Stimulated activated effector memory CD8-positive, alpha-beta T cell treated with anti-CD3 and anti-CD28 coated beads, Interleukin-12 subunit alpha, Interleukin-12 subunit beta, amount 100 ng/mL, for 72 hours (primary cell): ENCODE measurements at regions not wholly inside any gene's neighbourhood (a gene's known extent, or its start where the extent isn't known, plus 50 kb on each side); places are given as distances from the start of the nearest gene placed in this dataset.

Source experiments
- ATAC-seq: fragments of 150-1000 bp; cut with Tn5 transposase; 2 replicates; pipeline ENCODE4 v1.10.0; 2021
- DNase-seq, 2 donors: peaks; one replicate each; pipeline ENCODE4 v3.0.0; 2021 to 2022; ENCODE audit warnings: low spot score in 2 of 2
- H3K27ac Mint-ChIP-seq: one replicate; pipeline ENCODE4 v1.8.0; 2022; ENCODE audit warnings: mild to moderate bottlenecking, mixed read lengths
- H3K36me3 Mint-ChIP-seq: one replicate; pipeline ENCODE4 v1.8.0; 2022; ENCODE audit warnings: mild to moderate bottlenecking, mixed read lengths
- H3K4me1 Mint-ChIP-seq: one replicate; pipeline ENCODE4 v1.8.0; 2022; ENCODE audit warnings: mixed read lengths
- H3K4me3 Mint-ChIP-seq: one replicate; pipeline ENCODE4 v1.8.0; 2022; ENCODE audit warnings: mild to moderate bottlenecking, mixed read lengths
- H3K9me3 Mint-ChIP-seq: one replicate; pipeline ENCODE4 v1.8.0; 2022; ENCODE audit warnings: mixed read lengths

DNA sequence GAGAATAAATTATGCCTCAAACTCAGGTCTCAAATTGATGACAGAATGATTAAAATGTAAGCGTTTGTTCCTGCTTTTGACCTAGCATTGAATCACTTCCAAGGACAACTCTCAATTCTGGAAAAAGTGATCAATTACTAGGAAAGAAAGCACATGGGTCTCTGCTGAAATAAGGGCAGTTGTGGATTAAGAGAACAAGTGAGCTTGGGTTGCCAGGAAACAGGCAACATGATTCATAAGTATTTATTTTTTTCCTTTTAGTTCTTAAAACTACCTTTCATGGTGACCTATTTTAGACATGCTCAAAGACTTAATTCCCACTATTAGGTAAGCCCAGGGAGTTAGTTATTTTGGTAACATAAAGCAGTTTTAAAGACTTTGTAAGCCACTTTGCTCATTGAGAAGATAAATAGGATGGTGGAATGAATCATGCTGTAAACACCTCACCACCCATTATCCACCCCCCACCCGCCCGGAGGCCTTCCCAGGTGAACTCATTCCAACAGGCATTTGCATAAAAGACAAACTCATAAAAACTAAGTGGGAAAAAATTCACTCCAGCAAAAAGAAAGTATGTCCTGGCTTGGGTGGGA is 728.3 kb downstream of the SORCS1 start:
- no peak for ATAC-seq
- Mint-ChIP-seq H3K27ac (no peak overlapping the region), H3K4me1 (no peaks in the 10 kb centered on the region), H3K36me3 (no peaks in the 10 kb centered on the region), H3K9me3 (peaks cover 10% of the 10 kb centered on the region), H3K4me3 (no peak overlapping the region)
- no peak for DNase-seq

DNA sequence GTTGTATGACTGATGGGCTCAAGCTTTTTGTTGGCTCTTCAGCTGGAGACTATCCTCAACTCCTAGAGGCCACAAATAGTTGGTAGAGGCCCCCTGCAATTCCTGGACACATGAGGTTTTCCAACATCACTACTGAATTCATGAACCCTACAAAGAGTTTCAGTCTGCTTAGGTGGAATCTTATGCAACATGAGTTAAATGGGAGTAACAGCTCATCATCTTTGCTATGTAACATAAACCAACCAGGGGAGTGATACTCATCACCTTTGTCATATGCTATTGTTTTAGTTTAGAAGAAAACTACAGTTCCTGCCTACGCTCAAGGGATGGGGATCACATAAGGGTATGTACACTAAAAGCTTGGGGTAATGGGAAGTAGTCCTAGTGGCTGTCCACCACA is 729.4 kb downstream of the SORCS1 start:
- ATAC-seq (no peak), DNase-seq (no peak)
- no peak overlapping the region for H3K4me3 Mint-ChIP-seq
- no peaks in the 10 kb centered on the region for H3K36me3 Mint-ChIP-seq
- peaks cover 4% of the 10 kb centered on the region for H3K9me3 Mint-ChIP-seq
- no peaks in the 10 kb centered on the region for H3K4me1 Mint-ChIP-seq
- H3K27ac Mint-ChIP-seq = no peak overlapping the region

DNA sequence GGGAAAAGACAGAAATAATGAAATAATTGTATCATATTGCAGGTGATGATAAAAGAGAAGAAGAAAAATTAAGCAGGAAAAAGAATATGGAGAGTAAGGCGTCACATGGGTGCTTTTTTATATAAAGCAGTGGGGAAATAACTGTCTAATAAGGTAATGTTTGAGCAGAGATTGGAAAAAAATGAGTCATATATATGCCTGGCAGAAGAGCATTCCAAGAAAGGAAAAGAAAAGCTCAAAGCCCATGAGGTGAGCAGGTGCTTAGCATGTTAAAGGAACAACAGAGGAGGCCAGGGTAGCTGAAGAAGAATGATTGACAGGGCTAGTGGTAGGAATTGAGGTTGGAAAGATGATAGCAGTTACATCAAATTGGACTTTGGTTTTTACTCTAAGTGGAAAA is 739.5 kb downstream of the SORCS1 start:
- no peaks in the 10 kb centered on the region for H3K4me1 Mint-ChIP-seq
- peaks cover 17% of the 10 kb centered on the region for H3K9me3 Mint-ChIP-seq
- ATAC-seq = no peak
- H3K4me3 Mint-ChIP-seq = no peak overlapping the region
- H3K36me3 Mint-ChIP-seq = no peaks in the 10 kb centered on the region
- no peak overlapping the region for H3K27ac Mint-ChIP-seq
- no peak for DNase-seq

GRCh38 chr10:106424054-106424453 is 740.5 kb downstream of the SORCS1 start:
- Mint-ChIP-seq H3K9me3 (peaks cover 13% of the 10 kb centered on the region), H3K36me3 (no peaks in the 10 kb centered on the region), H3K27ac (no peak overlapping the region), H3K4me1 (no peaks in the 10 kb centered on the region), H3K4me3 (no peak overlapping the region)
- DNase-seq (no peak), ATAC-seq (no peak)

DNA sequence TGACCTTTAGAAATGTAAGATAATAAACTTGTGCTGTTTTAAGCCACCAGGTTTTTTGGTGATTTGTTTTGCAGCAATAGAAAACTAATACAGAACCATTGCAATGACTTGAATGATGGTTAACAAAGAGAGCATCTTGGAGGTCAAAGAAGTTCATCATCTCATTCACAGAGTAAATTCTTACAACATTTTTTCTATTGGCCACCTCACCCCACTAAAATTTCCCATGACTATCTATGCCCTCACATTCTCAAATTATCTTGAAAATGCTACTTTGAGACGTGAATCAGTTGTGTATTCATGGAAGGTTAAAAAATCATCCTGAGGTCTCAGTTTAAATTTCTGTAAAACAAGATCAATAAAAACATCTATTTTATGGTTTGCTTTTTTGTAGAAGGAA is 754.2 kb downstream of the SORCS1 start:
- no peak for ATAC-seq
- Mint-ChIP-seq H3K36me3 (no peaks in the 10 kb centered on the region), H3K27ac (no peak overlapping the region), H3K9me3 (peaks cover 4% of the 10 kb centered on the region), H3K4me3 (no peak overlapping the region), H3K4me1 (no peaks in the 10 kb centered on the region)
- no peak for DNase-seq

- DNase-seq (no peak), ATAC-seq (no peak)
- no peaks in the 10 kb centered on the region for H3K36me3 Mint-ChIP-seq
- no peak overlapping the region for H3K4me3 Mint-ChIP-seq
- H3K9me3 Mint-ChIP-seq = no peaks in the 10 kb centered on the region
- no peak overlapping the region for H3K27ac Mint-ChIP-seq
- H3K4me1 Mint-ChIP-seq = no peaks in the 10 kb centered on the region
Observed at GRCh38 chr10:106405141-106405540, 759.4 kb downstream of the SORCS1 start.

- H3K27ac Mint-ChIP-seq = no peak overlapping the region
- H3K36me3 Mint-ChIP-seq = no peaks in the 10 kb centered on the region
- H3K9me3 Mint-ChIP-seq = peaks cover 3% of the 10 kb centered on the region
- no peak for DNase-seq
- no peak overlapping the region for H3K4me3 Mint-ChIP-seq
- H3K4me1 Mint-ChIP-seq = no peaks in the 10 kb centered on the region
- no peak for ATAC-seq
Observed at GRCh38 chr10:106402458-106402857, 762.0 kb downstream of the SORCS1 start.

GRCh38 chr10:106401967-106402366 is 762.5 kb downstream of the SORCS1 start:
- Mint-ChIP-seq H3K4me3 (no peak overlapping the region), H3K27ac (no peak overlapping the region)
- no peak for ATAC-seq

DNA sequence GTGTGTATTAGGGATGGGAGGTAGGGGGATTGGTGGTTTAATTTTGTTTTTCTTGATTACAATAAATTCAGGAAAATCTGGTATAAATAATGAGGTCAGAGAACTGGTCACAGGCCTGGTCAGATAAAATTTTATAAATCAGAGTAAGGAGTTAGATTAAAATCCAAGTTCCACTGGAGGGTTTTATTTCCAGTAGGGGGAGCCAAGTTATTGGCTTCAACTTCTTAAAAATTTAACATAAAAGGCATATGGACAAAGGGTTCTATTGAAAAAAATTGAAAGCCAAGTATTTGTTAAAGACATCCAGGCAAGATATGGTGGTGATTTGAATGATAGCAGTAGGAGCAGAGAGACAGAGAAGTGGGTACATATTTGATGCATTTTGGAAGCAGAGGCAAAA is 763.3 kb downstream of the SORCS1 start:
- Mint-ChIP-seq H3K27ac (no peak overlapping the region), H3K36me3 (no peaks in the 10 kb centered on the region), H3K4me1 (no peaks in the 10 kb centered on the region), H3K9me3 (peaks cover 8% of the 10 kb centered on the region), H3K4me3 (no peak overlapping the region)
- ATAC-seq = no peak
- DNase-seq = no peak

More at GRCh38 chr10:106401967-106402366, 762.5 kb downstream of the SORCS1 start:
- no peak for DNase-seq
- Mint-ChIP-seq H3K36me3 (no peaks in the 10 kb centered on the region), H3K4me1 (no peaks in the 10 kb centered on the region), H3K9me3 (peaks cover 3% of the 10 kb centered on the region)

DNA sequence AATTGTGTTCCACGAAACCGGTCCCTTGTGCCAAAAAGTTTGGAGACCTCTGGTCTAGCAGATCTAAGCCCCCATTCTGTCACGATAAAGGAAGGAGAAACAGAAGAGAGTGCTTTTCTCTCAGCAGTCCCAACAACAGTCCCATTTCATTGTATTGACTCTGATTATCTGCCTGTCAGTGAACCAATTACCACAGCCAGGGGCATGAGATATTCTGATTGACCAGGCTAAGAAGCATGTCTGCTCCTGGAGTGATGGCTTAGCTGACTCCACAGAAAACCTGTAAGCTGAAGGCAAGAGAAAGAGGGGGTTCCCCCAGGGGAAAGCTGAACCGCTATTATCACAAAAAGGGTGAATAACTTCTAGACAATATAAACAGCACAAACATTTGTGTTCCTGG is 765.4 kb downstream of the SORCS1 start:
- Mint-ChIP-seq H3K4me1 (no peaks in the 10 kb centered on the region), H3K4me3 (no peak overlapping the region), H3K27ac (no peak overlapping the region), H3K9me3 (peaks cover 8% of the 10 kb centered on the region), H3K36me3 (no peaks in the 10 kb centered on the region)
- ATAC-seq (no peak), DNase-seq (no peak)

- H3K36me3 Mint-ChIP-seq = no peaks in the 10 kb centered on the region
- DNase-seq (no peak), ATAC-seq (no peak)
- no peak overlapping the region for H3K27ac Mint-ChIP-seq
- no peak overlapping the region for H3K4me3 Mint-ChIP-seq
- H3K4me1 Mint-ChIP-seq = no peaks in the 10 kb centered on the region
- H3K9me3 Mint-ChIP-seq = peaks cover 11% of the 10 kb centered on the region
Observed at GRCh38 chr10:106396192-106396591, 768.3 kb downstream of the SORCS1 start.

DNA sequence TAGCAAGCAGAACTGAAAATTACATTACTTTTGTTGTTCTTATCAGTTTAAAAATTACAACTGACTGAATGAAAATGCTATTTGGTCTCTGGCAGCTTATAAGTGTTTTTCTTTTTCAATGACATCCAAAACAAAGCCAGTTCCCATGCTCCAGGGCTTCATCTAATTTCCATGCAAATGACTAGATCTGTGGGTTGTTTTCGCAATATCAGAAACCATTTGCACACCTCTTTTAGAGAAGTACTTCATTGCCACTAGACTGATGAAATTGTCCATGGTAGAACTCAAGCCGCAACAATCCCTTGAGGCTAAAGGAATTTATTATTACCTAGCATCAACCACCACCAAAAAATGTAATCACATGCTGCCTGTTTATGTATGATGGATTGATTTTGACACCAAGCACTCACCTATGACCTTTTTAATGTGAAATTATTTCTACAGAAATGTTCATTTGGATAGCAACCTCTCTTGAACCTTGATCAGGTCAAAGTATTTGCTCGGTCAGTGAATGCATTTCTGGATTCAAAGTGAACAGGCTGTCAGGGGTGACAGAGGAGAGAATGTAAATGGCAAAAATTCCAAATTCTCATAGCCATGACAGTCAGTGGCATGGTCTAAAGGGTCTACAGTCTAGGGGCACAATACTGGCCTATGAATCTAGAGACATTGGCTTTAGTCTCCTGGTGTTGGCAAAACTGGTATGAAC is 769.3 kb downstream of the SORCS1 start:
- Mint-ChIP-seq H3K27ac (no peak overlapping the region), H3K4me1 (no peaks in the 10 kb centered on the region), H3K36me3 (no peaks in the 10 kb centered on the region), H3K4me3 (no peak overlapping the region), H3K9me3 (peaks cover 11% of the 10 kb centered on the region)
- ATAC-seq (no peak), DNase-seq (no peak)

DNA sequence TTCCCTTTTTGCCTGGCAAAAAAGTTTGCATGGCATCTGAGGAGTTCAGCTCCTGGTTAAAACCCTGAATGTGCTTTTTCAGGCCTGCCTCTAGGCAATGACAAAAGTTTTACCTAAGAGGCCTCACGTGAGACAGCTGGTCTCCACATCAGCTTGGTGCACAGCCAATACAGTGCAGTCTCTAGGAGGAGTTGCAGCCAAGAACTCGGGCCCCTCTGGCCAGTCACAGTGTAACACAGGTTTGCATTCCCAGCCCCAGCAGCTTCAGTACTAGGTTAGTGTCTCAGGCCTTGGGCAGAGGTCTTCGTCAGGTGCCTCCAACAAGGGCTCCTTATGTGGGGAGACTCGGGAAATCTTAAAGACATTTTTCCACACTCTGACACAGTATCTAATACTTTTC is 771.7 kb downstream of the SORCS1 start:
- no peak for DNase-seq
- Mint-ChIP-seq H3K4me3 (no peak overlapping the region), H3K9me3 (peaks cover 10% of the 10 kb centered on the region), H3K36me3 (no peaks in the 10 kb centered on the region), H3K4me1 (no peaks in the 10 kb centered on the region), H3K27ac (no peak overlapping the region)
- peak; percentile 31 for ATAC-seq

GRCh38 chr10:106387063-106387462 is 777.4 kb downstream of the SORCS1 start:
- Mint-ChIP-seq H3K4me3 (no peak overlapping the region), H3K9me3 (peaks cover 9% of the 10 kb centered on the region), H3K36me3 (no peaks in the 10 kb centered on the region), H3K27ac (no peak overlapping the region), H3K4me1 (no peaks in the 10 kb centered on the region)
- no peak for DNase-seq
- no peak for ATAC-seq

DNA sequence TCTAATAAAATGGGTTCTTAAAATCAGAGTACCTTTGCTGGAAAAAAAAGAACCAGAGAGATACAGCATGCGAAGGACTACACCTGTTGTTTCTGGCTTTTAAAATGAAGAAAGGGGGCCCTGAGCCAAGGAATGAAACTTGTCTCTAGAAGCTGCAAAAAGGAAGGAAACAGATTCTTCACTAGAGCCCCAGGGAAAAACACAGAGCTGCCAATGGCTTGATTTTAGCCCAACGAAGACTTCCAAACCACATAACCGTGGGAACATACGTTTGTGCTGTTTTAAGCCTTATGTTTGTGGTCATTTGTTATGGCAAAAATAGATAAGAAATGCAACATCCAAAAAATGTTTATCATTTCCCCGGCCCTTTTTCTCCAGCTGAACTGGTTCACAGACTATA is 780.0 kb downstream of the SORCS1 start:
- Mint-ChIP-seq H3K9me3 (peaks cover 11% of the 10 kb centered on the region), H3K4me3 (no peak overlapping the region), H3K36me3 (no peaks in the 10 kb centered on the region), H3K27ac (no peak overlapping the region), H3K4me1 (no peaks in the 10 kb centered on the region)
- ATAC-seq (no peak), DNase-seq (no peak)

DNA sequence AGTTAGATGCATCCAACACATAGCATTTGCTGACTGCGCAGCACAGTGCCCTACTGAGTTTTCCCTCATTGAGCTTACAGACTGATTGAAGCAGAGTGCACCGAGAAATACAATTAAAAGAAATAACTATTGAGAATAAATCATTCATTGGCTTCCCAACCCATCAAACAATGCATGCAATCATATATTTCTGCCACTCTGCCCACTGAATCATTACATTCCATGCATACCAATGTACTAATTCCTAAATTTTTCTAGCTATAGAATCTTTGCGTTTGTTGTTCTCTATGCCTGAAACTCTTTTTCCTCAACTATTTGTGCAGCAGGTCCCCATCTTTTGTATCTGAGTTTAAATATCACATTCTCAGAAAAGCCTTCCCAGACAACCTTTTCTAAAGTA is 783.8 kb downstream of the SORCS1 start:
- ATAC-seq (no peak), DNase-seq (no peak)
- Mint-ChIP-seq H3K27ac (no peak overlapping the region), H3K36me3 (no peaks in the 10 kb centered on the region), H3K9me3 (peaks cover 13% of the 10 kb centered on the region), H3K4me3 (no peak overlapping the region), H3K4me1 (no peaks in the 10 kb centered on the region)
